Ovary (tissue), 3 donors: ENCODE measurements at regions not wholly inside any gene's neighbourhood (a gene's known extent, or its start where the extent isn't known, plus 50 kb on each side); places are given as distances from the start of the nearest gene placed in this dataset.

Experiments used
- CTCF ChIP-seq, 3 donors: fragments of 450-650 bp in 2 of 3; fragments of 200-600 bp in 1 of 3; IDR thresholded peaks; one replicate each; pipeline versions ENCODE4 v1.5.1 to v1.8.0; 2016 to 2022; ENCODE audit warnings: antibody characterized with exemption in 3 of 3, mild to moderate bottlenecking in 1 of 3
- POLR2A ChIP-seq: fragments of 450-650 bp; IDR thresholded peaks from one replicate; pipeline ENCODE4 v1.6.1; 2017; ENCODE audit warnings: antibody characterized with exemption, mild to moderate bottlenecking, moderate library complexity
- donor health status: DM: no; HTN: no; CAD: no.

- no peak for TF ChIP-seq CTCF (IDR thresholded peaks at IDR 0.05)
- TF ChIP-seq POLR2A = no peak
These were observed 228.0 kb downstream of the TOMM20 start for GRCh38 chr1:234900595-234900994.
